HG03039 (cell line): ENCODE measurements at regions not wholly inside any gene's neighbourhood (a gene's known extent, or its start where the extent isn't known, plus 50 kb on each side); places are given as distances from the start of the nearest gene placed in this dataset.
"Not testable (repeated sequence)": the region's sequence is repeated elsewhere in the genome, so short reads cannot be mapped to it uniquely, and the experiment has no call there.

Source experiments
- ATAC-seq: cut with Tn5 transposase; IDR thresholded peaks from one replicate; pipeline ENCODE4 v1.9.1; 2021; ENCODE audit warnings: mild to moderate bottlenecking, moderate library complexity; ENCODE audit not compliant: unreplicated experiment

DNA sequence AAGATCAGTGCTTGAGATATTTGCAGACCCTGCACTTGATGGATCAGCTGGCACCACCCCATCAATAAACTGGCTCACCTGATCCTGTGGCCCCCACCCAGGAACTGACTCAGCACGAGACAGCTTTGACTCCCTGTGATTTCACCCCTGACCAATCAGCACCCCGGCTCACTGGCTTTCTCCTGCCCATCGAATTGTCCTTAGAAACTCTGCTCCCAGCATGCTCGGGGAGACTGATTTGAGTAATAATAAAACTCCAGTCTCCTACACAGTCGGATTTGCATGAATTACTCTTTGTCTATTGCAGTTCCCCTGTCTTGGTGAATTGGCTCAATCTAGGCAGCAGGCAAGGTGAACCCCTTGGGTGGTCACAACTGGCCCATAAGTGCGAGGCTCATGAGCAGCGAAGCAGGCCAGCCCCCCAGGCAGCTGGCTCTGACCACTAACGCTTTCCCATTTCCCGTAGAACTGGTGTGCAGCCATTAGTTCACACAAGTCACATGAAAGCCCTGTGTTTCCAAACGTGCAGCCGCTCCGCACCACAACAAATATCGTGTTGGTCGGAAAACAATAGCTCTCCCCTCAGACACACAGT, 79.6 kb downstream of the RSPH3 start:
- no peak for ATAC-seq

DNA sequence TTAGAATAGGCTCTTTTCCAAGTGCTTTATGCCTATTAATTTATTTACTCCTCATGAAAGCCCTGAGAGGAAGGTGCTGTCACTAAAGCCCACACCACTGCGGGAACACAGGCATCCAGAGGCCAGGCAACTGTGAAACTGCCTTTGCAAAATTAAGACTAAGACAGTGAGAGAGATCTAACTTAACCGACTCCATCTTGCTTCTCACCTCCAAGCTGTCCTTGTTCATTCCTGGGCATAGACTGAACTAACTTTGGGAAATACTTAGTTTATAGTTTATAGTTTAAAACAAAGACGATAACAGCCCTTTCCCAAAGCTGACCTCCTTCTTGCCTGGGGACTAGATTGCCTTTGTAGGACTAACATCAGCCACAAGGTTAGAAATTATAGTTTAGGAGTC, 80.1 kb downstream of the RSPH3 start:
- no peak for ATAC-seq

DNA sequence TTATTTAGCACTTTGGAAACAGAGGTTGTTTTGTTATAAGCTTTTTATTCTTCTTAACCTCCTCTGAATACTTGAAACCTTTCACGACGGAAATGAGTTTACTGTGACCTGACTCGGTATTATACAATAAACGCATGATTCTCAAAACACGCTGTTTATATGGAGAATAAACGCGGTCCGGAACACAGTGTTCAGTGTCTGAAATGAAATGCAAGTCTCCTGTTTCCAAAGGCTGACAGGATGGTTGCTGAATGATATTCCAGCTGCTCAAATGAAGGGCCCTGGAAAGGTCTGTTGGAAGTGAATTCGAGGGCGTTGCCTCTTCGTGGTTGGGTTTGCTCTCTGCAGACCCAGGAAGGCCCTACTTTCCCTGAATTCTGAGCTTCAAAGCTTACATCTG, 83.4 kb downstream of the RSPH3 start:
- ATAC-seq: no peak

DNA sequence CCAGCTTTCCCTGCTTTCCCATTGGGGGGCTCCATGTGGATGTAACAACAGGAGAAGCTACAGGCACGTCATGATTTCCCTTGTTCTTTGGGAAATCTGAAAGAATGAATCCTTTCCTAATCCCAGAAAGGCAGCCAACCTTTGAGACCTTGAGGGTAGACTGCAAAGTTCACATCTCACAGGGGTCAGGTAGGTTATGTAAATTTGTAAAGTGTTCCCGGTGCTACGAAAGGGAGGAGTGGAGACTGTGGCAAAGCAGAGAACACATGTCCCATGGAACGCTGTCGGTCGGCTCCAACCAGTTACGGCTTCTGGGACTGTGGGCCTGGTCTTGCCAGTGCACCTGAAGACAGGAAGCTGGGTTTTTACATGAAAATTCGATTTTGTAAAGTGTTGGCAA, 85.1 kb downstream of the RSPH3 start:
- no peak for ATAC-seq

DNA sequence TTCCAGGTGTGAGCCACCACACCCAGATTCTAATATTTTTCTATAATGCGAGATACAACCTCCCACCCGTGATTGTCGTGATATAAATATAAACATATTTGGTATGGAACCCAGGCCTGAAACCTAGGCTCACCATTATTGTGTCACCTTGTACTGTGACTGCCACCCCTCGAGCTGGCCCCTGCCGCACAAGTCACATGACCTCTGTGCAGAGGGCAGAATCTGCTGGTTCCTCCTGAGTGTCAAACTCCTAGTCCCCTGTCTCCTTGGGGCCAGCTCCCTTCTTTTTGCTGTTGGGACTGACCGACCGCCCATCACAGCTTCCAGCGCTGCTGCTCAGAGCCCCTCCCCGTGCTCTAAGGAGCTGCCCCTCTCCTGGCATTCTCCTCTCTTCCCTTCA, 86.4 kb downstream of the RSPH3 start:
- no peak for ATAC-seq

DNA sequence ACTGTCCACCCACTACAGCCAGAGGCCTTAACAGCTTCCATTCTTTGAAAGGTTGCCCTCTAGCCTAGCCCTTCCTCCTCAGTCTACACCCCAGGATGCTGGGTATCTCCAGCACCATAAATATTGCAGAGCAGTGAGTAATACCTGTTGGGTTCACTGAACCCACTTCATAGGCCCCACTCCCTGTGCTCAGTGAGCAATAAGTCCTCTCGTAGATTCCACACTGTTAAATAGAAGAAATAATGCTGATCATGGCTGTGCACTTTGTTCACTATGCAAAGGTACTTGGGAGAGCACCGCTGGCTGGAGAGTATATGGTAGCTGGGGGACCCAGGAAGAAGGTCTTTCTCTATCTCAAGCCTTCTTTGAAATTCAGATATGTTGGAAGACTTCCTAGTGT, 87.3 kb downstream of the RSPH3 start:
- no peak for ATAC-seq

DNA sequence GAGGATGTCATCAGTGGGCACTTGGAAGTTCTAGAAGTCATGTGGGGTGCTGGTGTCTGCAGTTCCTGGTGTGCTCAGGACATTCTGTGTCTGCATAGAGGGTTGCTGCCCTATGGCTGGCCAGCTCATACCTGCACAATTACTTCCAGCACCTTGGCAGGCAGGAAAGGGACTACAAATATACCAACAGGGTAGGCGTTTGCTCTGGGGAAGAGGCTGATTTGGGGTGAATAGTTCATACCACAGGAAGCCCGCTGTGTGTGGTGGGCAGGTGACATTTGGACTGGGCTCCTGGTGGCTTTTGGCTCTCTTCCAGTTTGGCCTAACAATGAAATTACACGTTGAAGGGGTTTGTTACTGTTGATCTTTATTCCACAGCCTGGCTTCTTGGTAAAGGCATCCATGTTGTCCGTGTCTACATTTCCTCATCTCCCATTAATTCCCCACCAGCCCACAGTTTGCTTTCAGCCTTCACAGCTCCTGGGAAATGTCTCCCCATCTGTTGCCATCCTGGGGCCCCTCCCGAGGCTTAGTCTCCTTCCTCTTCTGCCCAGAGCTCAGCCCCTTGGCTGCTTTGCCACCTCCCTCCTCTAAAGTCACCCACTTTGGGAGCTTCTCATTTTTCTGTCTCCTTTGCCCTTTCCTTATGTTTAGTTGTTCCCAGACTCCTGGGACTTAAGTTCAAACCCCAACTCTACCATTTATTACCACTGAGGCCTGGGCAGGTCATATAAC, 88.1 kb downstream of the RSPH3 start:
- ATAC-seq: no peak

DNA sequence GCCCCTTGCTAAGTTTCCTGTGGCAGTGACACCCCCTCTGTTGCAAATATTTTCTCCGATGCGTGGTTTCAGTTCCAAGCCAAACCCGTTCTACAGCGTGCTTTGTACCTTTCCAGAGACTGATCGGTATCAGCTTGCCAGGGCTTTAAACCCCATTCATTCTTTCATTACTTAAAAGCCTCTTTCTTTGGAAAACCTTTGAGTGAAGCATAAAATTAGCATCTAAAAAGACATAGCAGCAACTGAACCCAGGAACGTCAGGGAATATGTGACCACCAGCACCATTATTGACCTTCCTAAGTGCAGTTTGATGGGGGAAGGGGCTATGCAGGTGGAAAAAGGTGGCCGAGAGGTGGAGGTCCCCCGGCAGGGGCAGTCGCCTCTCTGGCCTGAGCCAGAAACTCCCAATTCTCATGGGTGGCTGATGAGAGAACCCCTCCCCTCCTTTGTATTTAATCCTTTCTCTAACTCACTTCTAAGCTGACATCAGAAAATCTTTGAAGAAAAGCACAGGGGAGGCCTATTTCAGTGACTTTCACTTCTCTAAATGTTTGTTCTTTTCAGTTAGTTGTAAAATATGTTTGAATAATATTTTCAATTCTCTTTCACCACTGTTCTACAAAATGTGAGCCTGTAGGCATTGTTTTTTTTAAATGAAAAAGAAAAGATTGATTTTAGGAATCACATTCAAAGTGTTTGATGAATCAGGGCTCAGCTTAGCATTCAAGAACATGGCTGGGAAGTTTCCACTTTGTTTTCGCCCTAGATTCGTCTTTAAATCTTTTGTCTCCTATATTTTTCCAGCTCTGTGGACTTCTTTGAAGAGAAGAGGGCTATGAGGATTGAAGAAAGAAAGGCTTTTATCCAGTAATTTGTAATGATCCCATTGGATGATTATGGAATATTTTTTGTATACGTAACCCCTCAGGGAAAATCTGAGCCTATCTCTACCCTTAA, 89.2 kb downstream of the RSPH3 start:
- ATAC-seq: no peak

DNA sequence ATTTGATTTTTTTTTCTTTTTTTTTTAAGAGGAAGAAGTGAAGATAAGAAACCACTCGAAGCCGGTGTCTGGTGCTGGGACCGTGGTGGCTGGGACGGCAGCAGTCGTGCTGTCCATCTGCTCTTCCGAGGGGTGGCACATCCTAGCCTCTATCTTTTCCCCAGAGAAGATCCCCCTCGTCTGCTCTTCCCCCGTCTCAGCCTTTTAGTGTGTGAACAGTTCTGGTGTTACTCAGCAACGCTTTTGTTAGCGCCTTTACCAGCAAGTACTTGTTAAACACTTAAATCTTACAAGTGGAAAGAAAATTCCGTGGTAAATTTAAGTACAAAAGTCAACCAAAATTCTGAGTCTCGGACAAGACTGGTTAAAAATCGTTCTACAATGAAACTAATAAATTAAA, 90.1 kb downstream of the RSPH3 start:
- no peak for ATAC-seq

DNA sequence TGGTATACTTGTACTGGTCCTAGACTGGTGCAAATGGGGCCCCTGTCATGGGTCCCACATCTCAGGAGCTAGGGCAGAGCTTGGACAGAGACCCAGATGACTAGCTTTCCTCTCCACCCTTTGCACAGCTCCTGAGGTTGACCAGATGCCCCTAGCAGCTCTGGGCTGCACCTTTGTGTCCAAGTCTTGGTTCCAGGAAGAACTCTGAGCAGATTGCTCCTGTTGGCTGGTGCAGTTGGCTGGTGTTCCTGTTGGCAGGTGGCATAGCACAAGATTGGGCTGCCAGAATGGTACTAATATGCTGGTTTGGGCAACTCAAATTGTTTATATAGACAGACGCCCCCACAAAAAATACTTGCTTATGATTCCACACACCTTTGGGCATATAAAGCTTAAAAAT, 89.4 kb upstream of the EZR start:
- no peak for ATAC-seq

DNA sequence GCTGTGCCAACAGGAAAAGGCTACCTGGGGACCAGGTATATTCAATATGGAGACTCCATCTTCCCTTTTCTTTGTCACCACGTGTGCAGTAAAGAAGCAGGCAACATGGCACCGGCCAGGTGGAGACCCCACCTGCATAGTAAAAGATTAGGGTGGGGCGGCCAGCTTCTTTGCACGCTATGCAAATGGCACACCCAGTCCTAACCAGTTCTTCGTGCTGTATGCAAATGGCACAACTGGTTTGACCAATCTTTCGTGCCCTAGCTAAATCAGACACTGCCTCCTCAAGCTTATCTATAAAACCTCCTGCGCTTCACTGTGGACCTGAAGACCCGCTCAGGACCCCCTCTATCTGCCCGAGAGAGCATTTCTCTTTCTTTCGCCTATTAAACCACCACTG, 88.8 kb upstream of the EZR start:
- no peak for ATAC-seq

DNA sequence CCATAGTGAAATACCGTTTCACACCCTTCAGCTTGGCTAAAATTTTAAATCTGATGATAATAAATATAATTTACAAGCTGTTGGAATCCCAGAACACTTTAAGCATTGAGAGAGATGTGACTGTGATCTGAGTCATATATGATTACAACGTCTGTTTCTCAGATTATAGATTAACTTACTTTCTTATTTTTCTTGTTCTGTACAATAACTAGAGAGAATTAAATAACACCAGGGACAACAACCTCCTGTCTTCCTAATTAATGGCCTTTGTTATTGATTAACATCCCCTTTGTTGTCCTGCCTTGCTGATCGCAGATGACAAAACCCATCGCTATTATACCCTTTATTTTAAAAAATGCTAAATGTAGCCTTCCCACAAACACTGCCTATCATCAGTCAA, 87.8 kb upstream of the EZR start:
- no peak for ATAC-seq

DNA sequence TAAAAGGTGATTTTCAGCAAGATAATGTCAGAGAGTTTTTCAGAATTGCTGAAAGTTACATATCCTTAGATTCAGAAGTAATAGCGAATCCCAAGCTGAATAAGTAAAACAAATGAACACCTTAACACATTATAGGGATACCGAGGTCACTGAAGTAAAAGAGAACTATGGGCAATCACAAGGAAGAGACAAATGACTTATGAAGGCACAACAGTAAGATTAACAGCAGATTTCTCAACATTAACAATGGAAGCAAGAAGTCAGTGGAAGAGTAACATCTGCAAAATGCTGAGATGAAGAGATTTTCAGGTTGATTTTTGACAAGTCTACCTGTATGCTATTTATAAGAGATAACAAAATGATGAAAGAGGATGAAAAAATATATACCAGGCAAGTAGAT, 86.1 kb upstream of the EZR start:
- ATAC-seq: no peak

DNA sequence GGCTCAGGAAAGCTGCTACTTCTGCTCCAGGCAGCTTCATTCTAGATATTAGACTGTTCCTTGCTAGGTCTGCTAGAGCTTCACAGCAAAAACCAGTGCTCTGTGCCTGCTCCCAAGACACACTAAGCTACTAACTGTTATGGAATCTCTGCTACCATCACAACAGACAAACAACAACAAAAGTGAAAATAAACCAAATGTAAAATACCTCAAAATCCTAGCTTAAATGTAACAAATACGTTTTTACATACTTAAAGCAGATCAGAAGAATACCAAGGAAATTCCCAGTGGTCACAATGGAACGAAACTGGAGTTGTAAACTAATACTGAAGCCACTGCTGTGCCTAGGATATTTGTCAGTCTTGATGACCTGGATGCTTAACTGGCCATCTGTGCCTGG, 84.6 kb upstream of the EZR start:
- ATAC-seq: no peak

DNA sequence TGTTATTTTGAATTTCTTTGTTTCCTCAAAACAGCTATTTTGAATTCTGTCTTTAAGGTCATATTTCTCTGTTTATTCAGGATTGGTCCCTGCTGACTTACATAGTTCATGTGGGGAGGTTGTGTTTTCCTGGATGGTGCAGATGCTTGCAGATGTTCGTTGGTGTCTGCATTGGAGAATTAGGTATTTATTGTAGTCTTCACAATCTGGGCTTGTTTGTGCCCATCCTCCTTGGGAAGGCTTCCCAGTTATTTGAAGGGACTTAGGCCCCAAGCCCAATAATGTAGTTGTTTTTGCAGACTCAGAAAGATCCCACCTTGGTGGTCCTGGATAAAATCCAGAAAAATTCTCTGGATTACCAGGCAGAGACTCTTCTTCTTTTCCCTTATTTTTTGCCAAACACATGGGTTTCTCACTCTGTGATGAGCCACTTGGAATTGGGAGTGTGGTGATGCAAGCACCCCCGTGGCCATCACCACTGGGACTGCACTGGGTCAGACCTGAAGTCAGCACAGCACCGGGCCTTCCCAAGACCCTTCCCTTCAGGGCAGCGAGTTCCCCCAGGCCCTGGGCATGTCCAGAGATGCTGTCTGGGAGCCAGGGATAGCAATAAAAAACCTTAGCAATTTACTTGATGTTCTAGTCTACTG, 81.6 kb upstream of the EZR start:
- no peak for ATAC-seq

DNA sequence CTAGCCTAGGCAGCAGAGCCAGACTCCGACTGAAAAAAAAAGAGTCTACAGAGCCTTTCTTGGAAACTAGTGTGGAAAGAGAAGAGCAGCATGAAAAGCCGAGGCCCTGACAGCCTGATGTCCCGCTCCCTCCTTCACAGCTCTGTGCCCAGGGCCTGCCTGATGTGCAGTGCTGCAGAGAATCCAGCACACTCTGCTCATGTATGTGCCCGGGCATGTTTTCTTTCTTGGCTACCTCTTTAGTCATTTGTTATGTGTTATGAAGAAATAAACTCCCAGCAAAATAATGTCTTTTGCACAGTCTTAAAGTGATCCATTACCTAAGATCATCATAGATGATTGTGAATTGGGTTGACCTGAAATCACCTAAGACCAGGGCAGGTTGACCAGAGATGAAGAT, 78.1 kb upstream of the EZR start:
- no peak for ATAC-seq

DNA sequence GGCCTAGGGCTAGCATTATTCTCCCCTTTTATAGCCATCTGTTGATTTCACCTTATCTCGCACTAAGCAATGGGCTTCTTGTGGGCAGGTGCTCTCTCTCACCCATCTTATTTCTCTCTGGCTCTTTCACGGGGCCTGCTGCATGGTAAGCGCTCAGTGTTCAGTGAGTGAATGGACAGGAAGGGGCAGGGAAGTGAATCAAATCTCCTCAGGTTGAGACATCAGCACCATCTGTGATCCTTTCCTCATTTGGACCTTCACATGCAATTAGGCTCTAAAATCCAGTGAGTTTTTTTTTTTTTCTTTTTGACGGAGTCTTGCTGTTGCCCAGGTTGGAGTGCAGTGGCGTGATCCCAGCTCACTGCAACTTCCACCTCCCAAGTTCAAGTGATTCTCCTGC, 76.5 kb upstream of the EZR start:
- no peak for ATAC-seq

DNA sequence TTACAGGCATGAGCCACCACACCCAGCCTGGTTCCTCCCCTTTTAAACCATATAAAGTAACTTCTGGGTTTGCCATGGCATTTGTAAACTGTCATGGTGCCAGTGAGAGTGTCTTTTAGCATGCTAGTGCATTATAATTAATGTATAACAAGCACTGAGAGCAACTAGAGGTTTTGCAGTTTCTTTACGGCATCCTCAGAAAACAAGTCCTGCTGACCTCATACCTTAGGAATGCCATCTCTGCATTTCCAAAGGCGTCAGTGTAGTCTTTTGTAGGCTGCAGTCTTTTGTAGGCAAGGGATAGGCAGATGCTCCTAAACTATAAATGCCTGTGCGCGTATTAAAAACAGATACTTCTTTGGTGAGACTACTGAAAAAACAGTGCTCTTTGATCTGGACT, 75.0 kb upstream of the EZR start:
- no peak for ATAC-seq

DNA sequence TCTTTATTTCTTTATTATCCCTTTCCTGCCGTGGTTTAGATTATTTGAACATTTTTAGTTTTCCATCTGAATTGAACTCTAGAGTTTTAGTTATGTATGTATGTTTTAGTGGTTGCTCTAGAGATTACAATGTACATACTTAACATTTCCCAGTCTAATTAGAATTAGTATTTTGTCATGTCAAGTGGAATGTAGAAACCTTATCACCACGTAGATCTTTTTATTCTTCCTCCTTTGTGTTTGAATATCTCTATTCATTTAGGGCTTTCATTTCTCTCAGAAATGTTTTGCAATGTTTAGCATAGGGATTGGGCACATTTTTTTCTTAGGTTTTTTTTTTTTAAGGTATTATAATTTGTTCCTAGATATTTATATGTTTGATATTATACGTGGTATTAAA, 73.1 kb upstream of the EZR start:
- no peak for ATAC-seq

DNA sequence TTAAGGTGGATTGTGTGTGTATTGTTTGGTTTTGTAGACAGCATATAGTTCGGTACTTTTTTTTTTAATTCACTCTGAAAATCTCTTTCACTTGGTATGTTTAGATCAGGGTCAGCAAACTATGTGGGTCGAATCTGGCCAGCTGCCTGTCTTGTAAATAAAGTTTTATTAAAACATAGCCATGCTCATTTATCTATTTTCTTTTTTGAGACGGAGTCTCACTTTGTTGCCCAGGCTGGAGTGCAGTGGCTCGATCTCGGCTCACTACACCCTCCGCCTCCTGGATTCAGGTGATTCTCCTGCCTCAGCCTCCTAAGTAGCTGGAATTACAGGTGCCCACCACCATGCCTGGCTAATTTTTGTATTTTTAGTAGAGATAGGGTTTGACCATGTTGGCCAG, 72.4 kb upstream of the EZR start:
- ATAC-seq: not testable (repeated sequence)

DNA sequence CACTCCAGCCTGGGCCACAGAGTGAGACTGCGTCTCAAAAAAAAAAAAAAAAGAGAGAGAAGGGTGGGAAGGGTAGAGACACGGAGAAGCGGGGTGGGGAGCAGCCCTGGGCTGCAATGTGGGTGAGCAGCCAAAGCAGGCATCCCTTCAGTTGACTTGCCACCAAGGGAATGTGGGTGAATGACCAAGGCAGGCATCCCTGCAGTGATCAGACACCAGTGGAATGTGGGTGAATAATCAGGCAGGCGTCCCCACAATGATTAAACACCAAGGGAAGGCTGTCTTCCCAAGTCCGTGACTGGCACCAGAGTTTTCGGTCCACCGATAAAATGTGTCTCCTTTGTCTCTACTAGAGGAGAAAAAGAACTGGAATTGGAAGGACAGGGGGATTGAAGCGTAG, 69.0 kb upstream of the EZR start:
- not testable (repeated sequence) for ATAC-seq
